Ishikawa (cell line): ENCODE measurements at regions not wholly inside any gene's neighbourhood (a gene's known extent, or its start where the extent isn't known, plus 50 kb on each side); places are given as distances from the start of the nearest gene placed in this dataset.

Experiments used
- CEBPB ChIP-seq: IDR thresholded peaks from 2 replicates; pipeline ENCODE4 v1.6.1; 2012
- FOXM1 ChIP-seq: IDR thresholded peaks from 2 replicates; pipeline ENCODE4 v1.6.1; 2012; ENCODE audit warnings: low read depth, borderline replicate concordance
- MAX ChIP-seq: IDR thresholded peaks from 2 replicates; pipeline ENCODE4 v1.6.1; 2012
- RAD21 ChIP-seq: IDR thresholded peaks from 2 replicates; pipeline ENCODE4 v1.6.1; 2012; ENCODE audit warnings: low read depth
- TEAD4 ChIP-seq: IDR thresholded peaks from 2 replicates; pipeline ENCODE4 v1.6.1; 2012

DNA sequence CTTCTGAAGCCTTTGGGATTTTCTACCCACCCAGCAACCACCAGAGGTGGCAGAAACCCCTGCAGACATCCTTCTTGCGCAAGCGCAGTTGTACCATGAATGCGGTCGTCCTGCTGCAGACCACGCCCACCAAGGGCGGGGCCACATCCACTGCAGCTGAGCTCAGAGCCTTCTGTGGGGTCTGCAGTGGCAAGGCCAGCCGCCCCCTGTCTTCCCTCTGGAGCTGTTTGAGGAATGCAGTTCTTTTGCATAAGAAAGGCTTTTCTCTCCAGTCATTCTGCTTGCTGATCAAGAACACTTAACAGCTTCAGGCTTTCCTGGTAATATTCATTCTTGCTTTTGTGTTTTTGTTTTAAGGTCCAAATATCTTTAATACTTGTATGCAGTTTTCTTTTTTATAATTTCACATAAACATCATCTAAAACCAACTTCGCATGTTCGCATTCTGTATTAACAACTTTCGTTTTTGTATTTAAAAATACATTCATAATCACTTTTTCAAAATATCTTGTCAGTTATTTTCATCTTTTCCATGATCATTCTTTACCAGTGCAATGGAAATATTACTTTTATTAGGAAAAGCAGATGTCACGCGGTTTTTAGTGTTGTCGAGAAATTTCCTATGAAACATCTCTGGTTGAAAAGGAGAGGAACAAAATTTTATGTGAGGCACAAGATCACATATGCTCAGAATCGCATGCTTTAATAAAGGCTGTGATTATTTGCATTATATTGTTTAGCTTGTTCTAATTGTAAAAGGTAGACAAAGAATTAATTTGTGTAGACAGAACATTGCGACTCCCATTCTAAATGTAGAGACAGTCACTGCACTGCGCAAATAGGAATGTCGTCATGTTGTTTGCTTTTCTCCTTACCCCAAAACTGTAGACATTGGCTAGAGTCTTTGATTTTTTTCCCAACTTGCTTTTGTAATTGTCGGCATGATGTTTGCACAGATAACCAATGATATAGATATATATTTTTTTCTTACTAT is 98.1 kb upstream of the SNRPN start:
- TF ChIP-seq CEBPB (no peak), RAD21 (no peak), TEAD4 (no peak), FOXM1 (no peak), MAX (no peak)
